K562 (cell line): ENCODE measurements at regions not wholly inside any gene's neighbourhood (a gene's known extent, or its start where the extent isn't known, plus 50 kb on each side); places are given as distances from the start of the nearest gene placed in this dataset.

Experiments used
- ARID1B ChIP-seq: fragments of 450-650 bp; IDR thresholded peaks from 2 replicates; pipeline ENCODE4 v1.6.1; 2016; ENCODE audit warnings: antibody characterized with exemption, mild to moderate bottlenecking, inconsistent platforms
- C11orf30 ChIP-seq: fragments of 450-650 bp; IDR thresholded peaks from 2 replicates; pipeline ENCODE4 v1.6.1; 2016; ENCODE audit warnings: low read depth, mild to moderate bottlenecking
- CREB1 ChIP-seq, 2 experiments: sonication (generic) in 1 of 2; formaldehyde crosslinking in 1 of 2; IDR thresholded peaks; 2 replicates each; pipeline versions ENCODE4 v1.6.1 to v1.8.0; 2012 to 2022; ENCODE audit warnings: inconsistent platforms in 1 of 2, mild to moderate bottlenecking in 1 of 2, missing genetic modification reagents in 1 of 2, moderate library complexity in 1 of 2
- CREB3 ChIP-seq: fragments of 450-650 bp; conservative IDR thresholded peaks from 2 replicates; pipeline ENCODE4 v1.6.1; 2016; ENCODE audit warnings: missing genetic modification characterization, low read depth, mild to moderate bottlenecking, missing compliant biosample characterization, moderate library complexity
- CTCF ChIP-seq, 3 experiments: IDR thresholded peaks in 2 of 3; conservative IDR thresholded peaks in 1 of 3; 2 replicates each; pipeline ENCODE4 v1.5.1; 2011 to 2012; ENCODE audit warnings: low read length in 3 of 3, mild to moderate bottlenecking in 3 of 3, control low read depth in 2 of 3, improper control_type of control experiment in 1 of 3, inconsistent platforms in 1 of 3, low read depth in 1 of 3, mixed read lengths in 1 of 3, moderate library complexity in 1 of 3; ENCODE audit not compliant: insufficient read depth in 2 of 3
- ELF4 ChIP-seq: fragments of 450-650 bp; formaldehyde crosslinking; IDR thresholded peaks from 2 replicates; pipeline ENCODE4 v1.4.0; 2022; ENCODE audit warnings: missing genetic modification characterization
- HNRNPH1 ChIP-seq: fragments of 200-400 bp; formaldehyde crosslinking; optimal IDR thresholded peaks from 2 replicates; pipeline ENCODE3; 2017; ENCODE audit warnings: low read depth, mild to moderate bottlenecking, low read length, moderate library complexity
- KDM1A ChIP-seq, 2 experiments: fragments of 450-650 bp; IDR thresholded peaks; 2 replicates each; pipeline ENCODE4 v1.6.1; 2016; ENCODE audit warnings: mild to moderate bottlenecking in 2 of 2
- NR3C1 ChIP-seq: sonication (generic); formaldehyde crosslinking; IDR thresholded peaks from 2 replicates; pipeline ENCODE4 v1.8.1; 2022; ENCODE audit warnings: missing genetic modification reagents
- SRF ChIP-seq, 2 experiments: fragments of 250-450, 450-650 bp in 1 of 2; sonication (Bioruptor Pico) in 1 of 2; sonication (generic) in 1 of 2; formaldehyde crosslinking; IDR thresholded peaks; 2 replicates each; pipeline versions ENCODE4 v1.5.0 to v1.5.1; 2020 to 2022; ENCODE audit warnings: mild to moderate bottlenecking in 1 of 2, missing genetic modification reagents in 1 of 2
- ZC3H11A ChIP-seq: IDR thresholded peaks from 2 replicates; pipeline ENCODE4 v1.6.1; 2012; ENCODE audit warnings: low read depth, low read length, improper control_type of control experiment
- ZC3H8 ChIP-seq: fragments of 450-650 bp; IDR thresholded peaks from 2 replicates; pipeline ENCODE4 v1.6.1; 2017
- ZZZ3 ChIP-seq: fragments of 450-650 bp; IDR thresholded peaks from 2 replicates; pipeline ENCODE4 v1.6.1; 2016; ENCODE audit warnings: antibody characterized with exemption, mild to moderate bottlenecking, moderate library complexity
- TF ChIP-seq, protein P1 (sequence below): sonication (generic); formaldehyde crosslinking; IDR thresholded peaks from 2 replicates; pipeline ENCODE4 v1.8.0; 2022; ENCODE audit warnings: missing genetic modification reagents, mild to moderate bottlenecking, borderline replicate concordance

DNA sequence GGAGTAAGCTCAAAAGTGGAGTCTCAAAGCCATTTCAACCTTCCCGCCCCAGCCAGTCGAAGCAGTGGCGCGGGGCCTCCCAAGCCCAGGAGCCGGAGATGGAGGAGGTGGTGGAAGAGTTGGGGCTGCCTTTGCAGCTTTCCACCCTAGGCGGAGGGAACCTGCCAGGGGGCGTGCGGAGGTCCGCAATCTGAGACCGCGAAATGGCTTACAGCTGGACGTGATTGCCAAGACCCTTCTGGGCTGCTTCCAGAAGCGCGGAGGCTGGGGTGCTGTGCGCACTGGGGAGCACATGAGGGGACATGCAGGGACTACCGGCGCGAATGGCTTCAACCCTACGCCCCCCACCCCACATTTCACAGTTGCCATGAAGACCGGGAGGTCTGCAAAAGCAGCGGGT is 86.2 kb downstream of the PRR15 start:
- TF ChIP-seq CREB3 (tag) (no peak), NR3C1 (no peak), ARID1B (no peak), CTCF (IDR thresholded peaks at IDR 0.05 in 2 of 3, conservative IDR thresholded peaks at IDR 0.05 in 1 of 3; ENCODE audit: insufficient read depth in 2 of 3, low read depth in 1 of 3, low read length in 3 of 3) (no peak), ZC3H8 (no peak), ZC3H11A (no peak), SRF (CRISPR knock-in tag; IDR thresholded peaks at IDR 0.05) (no peak), CREB1 (IDR thresholded peaks at IDR 0.05) (no peak), CREB1 (CRISPR knock-in tag; IDR thresholded peaks at IDR 0.05) (no peak), ZZZ3 (no peak), ELF4 (CRISPR knock-in tag) (no peak), HNRNPH1 (no peak), C11orf30 (no peak), KDM1A (IDR thresholded peaks at IDR 0.05) (no peak)
- TF ChIP-seq, protein P1, sequence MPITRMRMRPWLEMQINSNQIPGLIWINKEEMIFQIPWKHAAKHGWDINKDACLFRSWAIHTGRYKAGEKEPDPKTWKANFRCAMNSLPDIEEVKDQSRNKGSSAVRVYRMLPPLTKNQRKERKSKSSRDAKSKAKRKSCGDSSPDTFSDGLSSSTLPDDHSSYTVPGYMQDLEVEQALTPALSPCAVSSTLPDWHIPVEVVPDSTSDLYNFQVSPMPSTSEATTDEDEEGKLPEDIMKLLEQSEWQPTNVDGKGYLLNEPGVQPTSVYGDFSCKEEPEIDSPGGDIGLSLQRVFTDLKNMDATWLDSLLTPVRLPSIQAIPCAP: no peak
